ENCODE measurements at regions not wholly inside any gene's neighbourhood (a gene's known extent, or its start where the extent isn't known, plus 50 kb on each side); places are given as distances from the start of the nearest gene placed in this dataset.

GRCh38 chr3:117314441-117315150 is 605.0 kb downstream of the TUSC7 start:
- intact Hi-C loops (cut with micrococcal nuclease; ENCODE audit: unreplicated experiment), result no loop called here
- CTCF ChIA-PET, result interaction anchor here (1.0 kb wide), 1 partner anchor 13 kb away, joined by 3 read pairs; no protein-coding TSS in a partner anchor
- TF ChIP-seq CTCF (IDR thresholded peaks at IDR 0.05; ENCODE audit: unreplicated experiment), result no peak
- BruUV-seq (replicated peaks), result no TSS peak
- no peaks in the 10 kb centered on the region for H3K27me3 Mint-ChIP-seq (ENCODE audit: unreplicated experiment)
- H3K4me3 Mint-ChIP-seq (ENCODE audit: low read depth, unreplicated experiment), result no peak overlapping the region
- peaks cover 2% of the 10 kb centered on the region for H3K9me3 Mint-ChIP-seq (ENCODE audit: low read depth, unreplicated experiment)
- H3K36me3 Mint-ChIP-seq (ENCODE audit: insufficient read depth, unreplicated experiment), result no peaks in the 10 kb centered on the region
- no peak overlapping the region for H3K27ac Mint-ChIP-seq (ENCODE audit: unreplicated experiment)
- H3K4me1 Mint-ChIP-seq (ENCODE audit: low read depth, unreplicated experiment), result no peaks in the 10 kb centered on the region
- DNase-seq, result no peak

- Mint-ChIP-seq H3K9me3 (ENCODE audit: low read depth, unreplicated experiment) (peaks cover 3% of the 10 kb centered on the region), H3K36me3 (ENCODE audit: insufficient read depth, unreplicated experiment) (no peaks in the 10 kb centered on the region), H3K27me3 (ENCODE audit: unreplicated experiment) (no peaks in the 10 kb centered on the region), H3K4me1 (ENCODE audit: low read depth, unreplicated experiment) (no peaks in the 10 kb centered on the region), H3K4me3 (ENCODE audit: low read depth, unreplicated experiment) (no peak overlapping the region), H3K27ac (ENCODE audit: unreplicated experiment) (no peak overlapping the region)
- TF ChIP-seq CTCF (IDR thresholded peaks at IDR 0.05; ENCODE audit: unreplicated experiment), result no peak
- intact Hi-C loops (cut with micrococcal nuclease; ENCODE audit: unreplicated experiment), result no loop called here
- CTCF ChIA-PET, result no interaction called here
- no peak for DNase-seq
- BruUV-seq (replicated peaks), result no TSS peak
Measured at GRCh38 chr3:117322866-117323265, 613.3 kb downstream of the TUSC7 start.

- no peaks in the 10 kb centered on the region for H3K27me3 Mint-ChIP-seq (ENCODE audit: unreplicated experiment)
- H3K36me3 Mint-ChIP-seq (ENCODE audit: insufficient read depth, unreplicated experiment), result no peaks in the 10 kb centered on the region
- TF ChIP-seq CTCF (IDR thresholded peaks at IDR 0.05; ENCODE audit: unreplicated experiment), result no peak
- DNase-seq, result no peak
- H3K9me3 Mint-ChIP-seq (ENCODE audit: low read depth, unreplicated experiment), result peaks cover 3% of the 10 kb centered on the region
- H3K4me1 Mint-ChIP-seq (ENCODE audit: low read depth, unreplicated experiment), result no peaks in the 10 kb centered on the region
- no peak overlapping the region for H3K27ac Mint-ChIP-seq (ENCODE audit: unreplicated experiment)
- CTCF ChIA-PET, result no interaction called here
- intact Hi-C loops (cut with micrococcal nuclease; ENCODE audit: unreplicated experiment), result no loop called here
- no peak overlapping the region for H3K4me3 Mint-ChIP-seq (ENCODE audit: low read depth, unreplicated experiment)
- no TSS peak for BruUV-seq (replicated peaks)
Measured at GRCh38 chr3:117346901-117347300, 637.3 kb downstream of the TUSC7 start.

GRCh38 chr3:117348884-117349283 is 639.3 kb downstream of the TUSC7 start:
- CTCF ChIA-PET, result no interaction called here
- no TSS peak for BruUV-seq (replicated peaks)
- H3K9me3 Mint-ChIP-seq (ENCODE audit: low read depth, unreplicated experiment), result peaks cover 3% of the 10 kb centered on the region
- intact Hi-C loops (cut with micrococcal nuclease; ENCODE audit: unreplicated experiment), result no loop called here
- no peaks in the 10 kb centered on the region for H3K4me1 Mint-ChIP-seq (ENCODE audit: low read depth, unreplicated experiment)
- H3K4me3 Mint-ChIP-seq (ENCODE audit: low read depth, unreplicated experiment), result no peak overlapping the region
- no peaks in the 10 kb centered on the region for H3K27me3 Mint-ChIP-seq (ENCODE audit: unreplicated experiment)
- H3K36me3 Mint-ChIP-seq (ENCODE audit: insufficient read depth, unreplicated experiment), result no peaks in the 10 kb centered on the region
- no peak for DNase-seq
- H3K27ac Mint-ChIP-seq (ENCODE audit: unreplicated experiment), result no peak overlapping the region
- TF ChIP-seq CTCF (IDR thresholded peaks at IDR 0.05; ENCODE audit: unreplicated experiment), result no peak
